AG04450 (cell line): ENCODE measurements at regions not wholly inside any gene's neighbourhood (a gene's known extent, or its start where the extent isn't known, plus 50 kb on each side); places are given as distances from the start of the nearest gene placed in this dataset.
A peak's percentile ranks its signal among the peaks of the same experiment; 100 is the strongest.

Experiments used
- CTCF ChIA-PET: fragments of 300-600, 350-600 bp; formaldehyde crosslinking; extraction: SDS; loops from one replicate; lab custom pipeline; 2022; ENCODE audit warnings: antibody characterized with exemption, inconsistent platforms; lab: Charles Lee
- POLR2A ChIA-PET: fragments of 350-600 bp; formaldehyde crosslinking; extraction: SDS; loops from one replicate; lab custom pipeline; 2021; ENCODE audit warnings: antibody characterized with exemption, inconsistent platforms; lab: Yijun Ruan, JAX
- DNase-seq: peaks from one replicate; pipeline ENCODE4 v3.0.0-alpha.2; 2011; ENCODE audit warnings: low read depth, low spot score
- H3K27ac ChIP-seq: one replicate; pipeline ENCODE4 v1.5.1; 2012; ENCODE audit warnings: low read depth, low read length, control low read depth
- H3K27me3 ChIP-seq: one replicate; pipeline ENCODE4 v1.6.0; 2012; ENCODE audit warnings: low read length; ENCODE audit not compliant: control insufficient read depth, insufficient read depth
- H3K4me3 ChIP-seq: 2 replicates; pipeline ENCODE4 v1.5.1; 2011; ENCODE audit warnings: mild to moderate bottlenecking, low read depth, low read length, control low read depth
- H3K9me3 ChIP-seq: 2 replicates; pipeline ENCODE4 v1.5.1; 2012; ENCODE audit warnings: low read length; ENCODE audit not compliant: control insufficient read depth, insufficient read depth
- TF ChIP-seq, protein P1 (sequence below): IDR thresholded peaks from 2 replicates; pipeline ENCODE4 v1.5.1; 2011; ENCODE audit warnings: low read depth, low read length, control low read depth, inconsistent platforms

DNA sequence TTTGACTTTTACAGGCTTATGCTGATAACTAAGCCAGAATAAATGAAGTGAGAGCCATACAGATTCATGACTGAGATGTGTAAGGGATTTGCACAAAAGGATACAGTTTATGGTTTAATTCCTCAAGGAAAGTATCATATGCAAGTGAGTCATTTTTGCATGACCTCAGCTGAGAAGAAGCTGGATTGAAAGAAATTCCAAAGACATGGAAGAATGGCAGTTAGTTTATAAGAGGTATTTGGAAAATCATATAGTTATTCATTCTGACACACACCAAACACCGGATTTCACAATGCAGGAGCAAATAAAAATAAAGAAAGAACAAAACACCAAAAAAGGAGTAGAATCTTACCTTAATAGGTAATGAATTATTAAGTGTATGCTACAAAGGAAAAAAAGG is 83.2 kb upstream of the RND3 start:
- TF ChIP-seq, protein P1, sequence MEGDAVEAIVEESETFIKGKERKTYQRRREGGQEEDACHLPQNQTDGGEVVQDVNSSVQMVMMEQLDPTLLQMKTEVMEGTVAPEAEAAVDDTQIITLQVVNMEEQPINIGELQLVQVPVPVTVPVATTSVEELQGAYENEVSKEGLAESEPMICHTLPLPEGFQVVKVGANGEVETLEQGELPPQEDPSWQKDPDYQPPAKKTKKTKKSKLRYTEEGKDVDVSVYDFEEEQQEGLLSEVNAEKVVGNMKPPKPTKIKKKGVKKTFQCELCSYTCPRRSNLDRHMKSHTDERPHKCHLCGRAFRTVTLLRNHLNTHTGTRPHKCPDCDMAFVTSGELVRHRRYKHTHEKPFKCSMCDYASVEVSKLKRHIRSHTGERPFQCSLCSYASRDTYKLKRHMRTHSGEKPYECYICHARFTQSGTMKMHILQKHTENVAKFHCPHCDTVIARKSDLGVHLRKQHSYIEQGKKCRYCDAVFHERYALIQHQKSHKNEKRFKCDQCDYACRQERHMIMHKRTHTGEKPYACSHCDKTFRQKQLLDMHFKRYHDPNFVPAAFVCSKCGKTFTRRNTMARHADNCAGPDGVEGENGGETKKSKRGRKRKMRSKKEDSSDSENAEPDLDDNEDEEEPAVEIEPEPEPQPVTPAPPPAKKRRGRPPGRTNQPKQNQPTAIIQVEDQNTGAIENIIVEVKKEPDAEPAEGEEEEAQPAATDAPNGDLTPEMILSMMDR, result no peak
- no peak overlapping the region for H3K4me3 ChIP-seq
- no peaks in the 10 kb centered on the region for H3K9me3 ChIP-seq
- CTCF ChIA-PET, result interaction anchor here (0.6 kb wide), 1 partner anchor 669 kb away, joined by 3 read pairs; no protein-coding TSS in a partner anchor
- POLR2A ChIA-PET, result interaction anchor here (0.8 to 1.0 kb wide), 2 partner anchors 31 to 39 kb away, joined by 3 read pairs; no protein-coding TSS in a partner anchor
- peak overlapping the region; percentile 84 for H3K27ac ChIP-seq
- peak; percentile 72 for DNase-seq
- H3K27me3 ChIP-seq, result no peaks in the 10 kb centered on the region

DNA sequence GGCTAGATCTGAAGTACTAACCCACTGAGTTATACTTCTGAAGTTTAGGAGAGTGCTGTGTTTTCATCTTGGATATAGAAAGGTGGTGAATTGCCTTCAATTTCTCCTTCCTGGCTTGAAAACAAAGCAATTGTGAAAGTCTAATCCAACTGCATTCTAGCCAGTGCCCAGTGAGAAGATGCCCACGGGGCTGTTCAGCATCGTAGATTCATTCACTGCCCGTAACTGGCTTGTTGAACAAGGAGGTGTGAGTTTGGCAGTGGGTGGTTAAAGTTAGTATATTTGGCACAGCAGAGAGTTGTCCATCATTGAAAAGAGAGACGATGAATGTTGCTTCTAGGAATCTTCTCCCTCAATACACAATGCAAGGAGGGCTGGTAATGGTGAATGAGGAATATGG is 82.3 kb upstream of the RND3 start:
- ChIA-PET POLR2A (interaction anchor here (1.2 kb wide), 1 partner anchor 18 kb away, joined by 4 read pairs; no protein-coding TSS in a partner anchor), CTCF (interaction anchor here (1.6 to 1.9 kb wide), 2 partner anchors 81 to 669 kb away, joined by 6 read pairs; no protein-coding TSS in a partner anchor)
- Histone ChIP-seq H3K27me3 (no peaks in the 10 kb centered on the region), H3K27ac (peak overlapping the region; percentile 50), H3K9me3 (no peaks in the 10 kb centered on the region), H3K4me3 (no peak overlapping the region)
- TF ChIP-seq, protein P1, result no peak
- DNase-seq, result no peak

DNA sequence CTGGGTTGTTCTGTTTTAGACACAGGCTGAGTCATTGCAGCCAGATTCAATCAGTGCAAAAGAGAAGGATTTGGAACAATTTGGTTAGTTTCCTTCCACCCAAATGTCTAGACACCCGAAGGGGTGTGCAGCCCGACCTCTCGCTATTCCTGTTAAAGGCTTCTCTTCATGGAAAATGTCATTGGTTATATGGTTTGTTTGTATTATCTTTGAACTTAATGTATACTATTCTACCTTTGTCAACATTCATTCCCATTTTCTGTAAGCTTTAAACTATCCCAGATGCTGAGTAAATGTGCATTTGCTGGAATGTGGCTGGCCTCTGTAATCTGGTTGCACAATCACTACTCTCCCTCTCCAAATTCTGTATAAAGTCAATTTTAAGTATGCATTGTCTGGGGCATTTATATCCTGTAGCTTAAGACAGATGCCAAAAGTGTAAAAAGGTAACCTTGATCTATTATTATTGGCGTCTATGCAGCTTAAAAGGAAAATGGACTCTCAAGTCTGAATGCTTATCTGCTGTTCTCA is 80.4 kb upstream of the RND3 start:
- no peak overlapping the region for H3K4me3 ChIP-seq
- DNase-seq, result peak; percentile 50
- peak overlapping the region; percentile 43 for H3K27ac ChIP-seq
- H3K9me3 ChIP-seq, result no peaks in the 10 kb centered on the region
- no peaks in the 10 kb centered on the region for H3K27me3 ChIP-seq
- ChIA-PET CTCF (interaction anchor here (1.6 to 1.9 kb wide), 2 partner anchors 79 to 671 kb away, joined by 6 read pairs; no protein-coding TSS in a partner anchor), POLR2A (interaction anchor here (0.6 to 1.6 kb wide), 8 partner anchors 20 to 95 kb away, joined by 3 to 7 read pairs (median 4); no protein-coding TSS in a partner anchor)
- TF ChIP-seq, protein P1, result no peak

GRCh38 chr2:150566289-150566688 is 78.8 kb upstream of the RND3 start:
- Histone ChIP-seq H3K27me3 (no peaks in the 10 kb centered on the region), H3K9me3 (no peaks in the 10 kb centered on the region), H3K4me3 (no peak overlapping the region), H3K27ac (no peak overlapping the region)
- POLR2A ChIA-PET, result no interaction called here
- CTCF ChIA-PET, result no interaction called here
- DNase-seq, result no peak
- TF ChIP-seq, protein P1, result no peak

- Histone ChIP-seq H3K4me3 (no peak overlapping the region), H3K27ac (no peak overlapping the region), H3K9me3 (no peaks in the 10 kb centered on the region), H3K27me3 (no peaks in the 10 kb centered on the region)
- POLR2A ChIA-PET, result no interaction called here
- TF ChIP-seq, protein P1, result no peak
- CTCF ChIA-PET, result interaction anchor here (1.3 to 1.4 kb wide), 2 partner anchors 490 to 678 kb away, joined by 3 read pairs; no protein-coding TSS in a partner anchor
- no peak for DNase-seq
These were observed 73.6 kb upstream of the RND3 start for GRCh38 chr2:150561076-150561475.
